ENCODE measurements at regions not wholly inside any gene's neighbourhood (a gene's known extent, or its start where the extent isn't known, plus 50 kb on each side); places are given as distances from the start of the nearest gene placed in this dataset.

- TF ChIP-seq POLR2A (IDR thresholded peaks at IDR 0.05) (no peak), CTCF (IDR thresholded peaks at IDR 0.05) (no peak)
Observed at GRCh38 chr20:22470620-22471026, 113.7 kb downstream of the FOXA2 start.

Data from testis (tissue), 2 donors.